ENCODE measurements at regions not wholly inside any gene's neighbourhood (a gene's known extent, or its start where the extent isn't known, plus 50 kb on each side); places are given as distances from the start of the nearest gene placed in this dataset.

DNA sequence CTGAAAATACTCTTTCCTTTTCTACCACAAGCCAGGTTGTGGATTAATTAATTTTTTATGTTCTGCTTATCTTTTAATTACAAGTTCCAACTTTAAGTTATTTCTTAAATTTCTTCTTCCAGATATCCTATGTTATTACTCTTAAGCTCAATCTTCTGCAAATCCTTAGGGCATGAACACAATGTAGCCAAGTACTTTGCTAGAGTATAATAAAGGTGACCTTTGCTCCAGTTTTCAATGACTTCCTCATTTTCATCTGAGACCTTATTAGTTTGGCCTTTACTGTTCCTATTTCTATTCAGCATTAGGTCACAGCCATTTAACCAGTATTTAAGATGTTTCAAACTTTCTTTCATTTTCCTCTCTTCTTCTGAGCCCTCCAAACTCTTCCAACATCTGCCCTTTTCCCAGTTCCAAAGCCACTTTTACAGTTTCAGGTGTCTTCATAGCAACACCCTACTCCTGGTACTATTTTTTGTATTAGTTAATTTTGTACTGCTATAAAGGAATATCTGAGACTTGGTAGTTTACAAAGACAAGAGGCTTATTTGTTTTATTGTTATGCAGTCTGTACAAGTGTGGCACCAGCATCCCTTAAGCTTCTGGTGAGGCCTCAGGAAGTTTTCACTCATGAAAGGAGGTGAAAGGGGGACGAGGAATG is 886.2 kb upstream of the GHITM start:
- DNase-seq: no peak

DNA sequence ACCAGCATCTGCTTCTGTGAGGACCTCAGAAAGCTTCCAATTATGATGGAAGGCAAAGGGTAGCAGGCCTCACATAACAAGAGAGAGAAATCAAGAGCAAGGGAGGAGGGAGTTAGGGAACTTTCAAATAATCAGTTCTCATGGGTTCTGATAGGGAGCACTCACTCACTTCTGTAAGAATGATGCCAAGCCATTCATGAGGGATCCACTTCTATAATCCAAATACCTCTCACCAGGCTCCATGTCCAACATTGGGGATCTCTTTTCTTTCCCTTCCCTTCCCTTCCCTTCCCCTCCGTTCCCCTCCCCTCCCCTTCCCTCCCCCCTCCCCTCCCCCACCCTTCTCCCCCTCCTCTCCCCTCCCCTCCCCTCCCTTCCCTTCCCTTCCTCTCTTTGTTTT is 884.6 kb upstream of the GHITM start:
- DNase-seq: no peak

DNA sequence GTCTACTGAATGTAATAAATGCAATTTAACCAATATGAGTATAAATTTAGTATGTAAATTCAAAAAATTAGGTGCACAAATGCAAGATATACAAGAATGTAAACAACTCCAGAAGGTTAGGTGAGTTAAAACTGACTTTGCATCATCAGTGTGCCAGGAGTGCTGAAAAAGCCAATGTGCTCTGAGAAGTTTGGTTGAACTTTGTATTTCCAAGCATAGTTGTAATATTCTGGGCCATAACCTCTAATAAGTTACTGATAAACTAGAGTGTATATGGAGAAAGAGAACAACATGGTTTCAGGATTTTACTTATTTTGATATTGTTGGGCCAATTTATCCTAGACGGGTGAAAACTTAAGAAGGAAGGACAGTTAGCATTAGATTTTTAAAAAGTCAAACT is 876.9 kb upstream of the GHITM start:
- no peak for DNase-seq

DNA sequence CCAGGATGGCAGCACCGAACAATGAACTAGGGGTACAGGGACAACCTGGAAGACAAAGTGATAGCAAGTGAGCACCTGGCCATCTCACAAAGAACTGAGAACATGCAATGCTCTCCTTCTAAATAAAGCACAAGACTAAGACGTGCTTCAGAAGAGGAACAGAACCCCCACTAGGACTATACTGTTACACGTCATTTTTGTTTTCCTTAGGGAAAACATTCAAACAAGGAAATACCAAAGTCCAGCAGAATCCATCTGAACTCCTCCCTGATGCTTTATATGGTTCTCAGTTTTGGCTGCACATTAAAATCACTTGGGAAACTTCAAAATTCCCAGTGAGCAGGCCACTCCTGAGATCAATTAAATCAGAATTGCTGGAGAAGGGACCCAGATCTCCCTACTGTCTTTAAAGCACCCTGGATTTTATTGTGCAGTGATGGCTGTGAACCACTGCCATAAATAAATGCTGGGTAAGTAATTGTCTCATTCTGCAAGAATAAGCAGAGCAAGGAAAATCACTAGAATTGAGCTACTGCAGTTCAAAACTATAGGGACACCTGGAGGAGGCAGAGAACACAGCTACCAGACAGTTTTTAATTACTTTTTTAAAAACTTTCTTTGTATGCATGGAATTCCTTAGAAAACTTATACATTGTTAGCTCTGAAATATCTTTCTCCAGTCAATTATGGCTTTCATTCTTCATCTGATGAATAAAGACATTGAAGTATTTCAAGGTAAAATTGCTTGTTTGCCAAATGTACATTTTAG is 866.5 kb upstream of the GHITM start:
- no peak for DNase-seq

DNA sequence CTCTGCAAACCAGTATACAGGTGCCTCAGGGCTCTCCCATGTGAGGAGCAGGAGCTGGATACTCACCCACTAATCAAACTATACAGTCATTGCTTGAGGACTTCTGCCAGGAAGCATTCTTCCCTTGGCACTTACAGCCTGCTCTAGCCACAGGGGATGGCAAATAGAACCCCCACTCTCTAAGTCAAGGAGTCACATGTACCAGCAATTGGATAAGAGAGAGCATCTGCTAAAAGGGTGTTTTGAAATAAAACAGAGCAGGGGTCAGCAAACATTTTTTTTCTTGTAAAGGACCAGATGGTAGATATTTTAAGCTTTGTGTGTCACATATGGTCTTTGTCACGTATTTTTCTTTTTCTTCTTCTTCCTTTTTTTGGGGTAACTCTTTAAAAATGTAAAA is 865.2 kb upstream of the GHITM start:
- DNase-seq: no peak

DNA sequence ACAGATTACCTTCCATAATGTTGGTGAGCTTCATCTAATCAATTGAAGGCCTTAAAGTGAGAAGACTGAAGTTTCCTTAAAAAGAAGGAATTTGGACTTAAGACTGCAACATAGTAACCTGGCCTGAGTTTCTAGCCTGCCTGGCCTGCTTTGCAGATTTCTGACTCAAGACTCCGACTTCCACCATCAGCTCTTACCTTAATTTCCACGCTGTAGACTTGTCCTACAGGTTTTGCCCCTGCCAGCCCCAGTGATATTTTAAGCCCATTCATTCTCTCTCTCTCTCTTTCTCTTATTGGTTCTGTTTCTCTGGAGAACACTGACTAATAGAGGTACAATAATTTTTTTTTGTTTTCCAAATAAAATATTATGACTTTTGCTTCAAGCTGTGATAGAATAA is 862.3 kb upstream of the GHITM start:
- DNase-seq: no peak

DNA sequence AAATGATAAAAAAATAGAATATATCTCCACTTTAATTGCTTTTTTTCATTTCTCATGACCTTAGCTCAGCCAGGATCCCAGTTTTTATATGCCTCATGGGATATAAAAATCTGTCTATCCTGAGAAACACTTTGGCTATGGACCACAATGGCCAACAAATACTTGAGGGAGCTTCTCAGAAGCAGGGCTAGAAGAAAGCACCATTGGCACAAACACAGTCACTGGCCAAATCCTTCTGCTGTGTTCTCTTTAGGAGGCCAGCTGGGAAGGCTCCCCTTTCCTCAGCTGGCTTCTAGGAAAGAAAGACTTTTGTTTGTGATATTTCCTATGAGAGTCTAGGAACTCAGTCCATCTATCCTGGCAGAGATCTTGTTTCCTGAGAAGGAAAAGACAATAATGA is 856.2 kb upstream of the GHITM start:
- DNase-seq: no peak

DNA sequence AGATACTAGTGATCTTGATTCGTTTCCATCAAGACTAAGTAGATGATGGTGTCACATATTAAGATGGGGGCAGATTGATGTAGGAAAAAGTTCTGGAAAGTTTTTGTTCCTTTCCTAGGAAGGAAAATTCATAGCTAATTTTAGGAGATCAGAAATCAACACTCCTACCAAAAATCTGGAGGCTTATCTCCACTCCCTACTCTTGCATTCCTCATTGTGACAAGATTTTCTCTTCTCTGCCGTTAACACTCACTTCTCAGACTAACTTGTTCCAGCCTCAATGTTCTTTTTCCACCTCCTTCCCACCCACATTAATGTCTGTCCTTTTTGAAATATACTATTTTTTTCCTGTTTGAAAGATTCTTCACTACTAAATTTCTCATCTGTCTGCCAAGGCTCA is 851.9 kb upstream of the GHITM start:
- no peak for DNase-seq

DNA sequence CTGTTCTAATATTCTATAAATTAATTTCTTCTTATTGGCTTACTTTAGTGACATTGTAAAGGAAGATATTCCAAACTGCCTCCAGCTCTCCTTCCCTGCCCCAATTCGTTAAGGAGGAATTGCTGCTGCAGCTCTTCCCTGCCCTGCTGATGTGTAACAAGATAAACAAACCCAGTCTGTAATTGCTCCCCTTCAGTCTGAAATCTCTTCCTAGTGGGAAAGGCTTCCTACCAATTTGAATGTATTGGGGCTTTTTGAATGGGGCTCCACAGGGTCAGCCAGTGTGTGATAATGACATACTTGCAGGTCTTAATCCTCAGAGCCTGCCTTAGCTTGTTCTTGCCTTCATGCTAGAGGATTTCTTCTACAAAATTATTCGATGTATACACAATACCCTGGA is 849.9 kb upstream of the GHITM start:
- DNase-seq: no peak

DNA sequence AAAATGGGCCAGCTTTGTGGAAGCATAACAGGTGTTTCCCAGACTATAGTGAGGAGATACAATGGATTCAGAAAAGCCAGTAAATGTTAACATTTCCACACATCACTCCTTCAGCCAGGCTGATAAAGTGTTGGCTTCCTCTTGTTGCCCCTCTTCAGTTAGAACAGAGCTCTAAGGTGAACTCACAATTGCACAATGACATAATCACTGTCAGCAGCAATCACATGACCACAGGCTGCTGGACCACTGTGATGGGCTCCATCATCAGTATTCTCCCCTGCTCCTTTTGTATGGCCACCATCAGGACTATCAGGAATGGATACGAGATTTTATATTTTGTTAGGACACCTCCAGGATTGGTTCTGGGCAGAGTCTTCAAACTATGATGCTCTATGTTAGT is 849.4 kb upstream of the GHITM start:
- no peak for DNase-seq

DNA sequence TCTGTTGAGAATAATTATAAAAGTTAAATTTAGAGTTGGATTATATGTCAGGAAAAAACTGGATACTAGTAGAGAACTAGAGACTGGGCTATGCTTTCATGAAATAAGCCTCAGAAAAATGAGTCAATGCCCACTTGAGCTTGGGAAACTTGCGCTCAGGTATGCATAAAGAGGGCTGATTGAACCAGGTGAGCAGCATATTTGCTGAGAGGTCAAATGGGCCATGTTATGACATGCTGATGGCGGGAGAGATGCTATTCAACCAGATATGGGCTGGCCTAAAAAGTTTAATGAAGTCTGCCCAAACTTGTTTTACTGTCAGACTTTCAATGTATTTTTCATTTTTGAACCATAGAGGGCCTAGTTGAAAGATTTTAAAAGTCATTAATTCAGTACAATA is 837.6 kb upstream of the GHITM start:
- DNase-seq: no peak

DNA sequence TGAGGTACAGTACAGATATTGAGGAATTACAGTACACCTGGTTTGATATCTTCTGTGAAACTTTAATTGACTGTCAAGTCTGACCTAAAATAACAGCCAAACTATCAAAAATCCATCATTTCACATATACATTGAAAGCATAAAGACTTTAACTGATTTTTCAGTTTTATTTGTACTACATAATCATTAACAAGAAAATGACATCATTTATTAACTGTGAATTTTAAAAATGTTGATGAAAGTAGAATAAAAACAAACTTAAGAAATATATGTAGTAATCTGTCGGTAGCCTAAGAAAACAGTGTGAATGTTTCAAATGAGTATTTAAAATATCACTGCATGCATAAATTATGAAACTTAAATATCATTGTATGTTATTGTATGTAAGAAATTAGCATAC is 836.7 kb upstream of the GHITM start:
- DNase-seq: no peak

DNA sequence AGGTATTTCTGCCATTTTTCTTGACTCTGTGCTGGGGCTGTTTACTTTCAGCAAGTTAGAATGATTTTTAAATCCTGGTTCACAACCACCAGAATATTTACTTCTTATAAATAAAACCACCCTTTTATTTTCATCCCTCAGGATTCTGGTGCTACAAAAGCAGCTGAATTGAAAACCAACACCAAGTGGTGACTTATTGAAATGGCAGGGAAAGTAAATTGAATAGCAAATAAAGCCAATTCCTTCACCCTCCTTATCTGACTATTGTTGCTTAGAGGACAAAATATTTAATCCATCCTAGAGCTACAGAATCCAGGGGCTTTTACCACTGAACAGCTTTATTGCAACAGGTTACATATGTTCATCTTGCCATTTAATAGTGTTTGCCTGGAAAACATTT is 828.6 kb upstream of the GHITM start:
- DNase-seq: no peak

DNA sequence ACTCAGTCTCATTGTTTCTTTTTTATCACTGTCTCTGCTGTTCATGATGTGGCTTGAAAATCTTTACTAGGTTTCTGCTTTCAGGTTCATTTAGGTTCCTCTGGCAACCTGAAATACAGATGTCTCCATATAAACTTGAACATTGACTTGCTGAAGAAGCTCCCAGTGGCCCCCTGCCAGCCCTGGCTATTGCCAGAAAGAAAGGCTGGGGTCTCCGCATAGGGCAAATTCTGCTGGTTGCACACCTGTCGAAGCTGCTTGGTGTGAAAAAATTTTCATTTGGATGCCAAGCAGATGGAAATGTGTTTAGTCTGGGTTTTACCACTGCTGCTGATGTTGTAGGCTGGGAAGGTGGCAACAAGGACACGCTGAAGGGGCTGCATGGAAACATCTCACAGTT is 826.7 kb upstream of the GHITM start:
- DNase-seq: no peak

DNA sequence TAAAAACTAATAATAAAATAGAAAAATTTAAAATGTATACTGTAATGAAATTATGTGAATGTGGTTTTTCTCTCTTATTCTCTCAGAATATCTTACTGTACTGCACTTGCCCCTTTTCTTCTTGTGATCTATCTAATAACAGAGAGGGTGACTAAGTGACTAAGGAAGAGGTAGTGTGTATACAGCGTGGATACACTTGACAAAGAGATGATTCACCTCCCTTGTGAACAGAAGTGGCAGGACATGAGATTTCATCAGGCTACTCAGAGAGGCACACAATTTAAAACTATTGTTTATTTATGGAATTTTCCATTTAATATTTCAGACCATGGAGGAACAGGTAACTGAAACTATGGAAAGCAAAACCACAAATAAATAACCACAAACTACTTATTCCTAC is 806.6 kb upstream of the GHITM start:
- DNase-seq: no peak

DNA sequence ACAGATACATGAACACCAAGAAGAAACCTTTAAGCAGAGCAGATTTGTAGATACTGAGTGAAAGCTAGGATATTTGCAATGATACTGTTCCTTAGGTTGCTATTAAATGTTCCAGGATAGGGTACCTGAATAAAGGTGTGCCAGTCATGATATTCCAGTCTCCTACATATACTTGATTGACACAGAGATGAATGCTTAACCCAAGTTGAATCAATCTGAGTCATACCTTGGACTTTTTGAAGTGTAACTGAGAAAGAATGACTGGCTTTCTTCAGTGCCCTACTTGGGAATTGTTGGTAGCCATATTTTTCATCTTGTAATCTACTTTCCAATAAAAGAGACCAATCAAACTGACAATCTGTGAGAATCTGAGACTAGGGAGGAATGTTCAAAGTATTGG is 805.7 kb upstream of the GHITM start:
- DNase-seq: no peak

DNA sequence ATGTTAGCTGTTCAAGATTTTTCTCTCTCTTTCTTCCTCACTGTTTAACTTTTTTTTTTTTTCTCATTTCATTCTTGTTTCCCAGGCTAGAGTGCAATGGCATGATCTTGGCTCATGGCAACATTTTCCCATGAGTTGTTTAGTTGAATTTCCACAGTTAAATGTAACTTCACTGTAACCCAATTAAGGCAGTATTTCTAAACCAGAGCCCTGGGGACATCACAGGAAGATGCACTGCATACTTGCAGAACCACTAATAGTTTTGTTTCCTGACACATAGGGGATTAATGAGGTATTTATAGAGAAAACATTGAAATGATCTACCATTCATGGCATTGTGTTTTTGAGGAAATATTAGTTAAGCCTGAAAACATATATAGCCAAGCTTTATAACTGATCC is 795.6 kb upstream of the GHITM start:
- DNase-seq: no peak

DNA sequence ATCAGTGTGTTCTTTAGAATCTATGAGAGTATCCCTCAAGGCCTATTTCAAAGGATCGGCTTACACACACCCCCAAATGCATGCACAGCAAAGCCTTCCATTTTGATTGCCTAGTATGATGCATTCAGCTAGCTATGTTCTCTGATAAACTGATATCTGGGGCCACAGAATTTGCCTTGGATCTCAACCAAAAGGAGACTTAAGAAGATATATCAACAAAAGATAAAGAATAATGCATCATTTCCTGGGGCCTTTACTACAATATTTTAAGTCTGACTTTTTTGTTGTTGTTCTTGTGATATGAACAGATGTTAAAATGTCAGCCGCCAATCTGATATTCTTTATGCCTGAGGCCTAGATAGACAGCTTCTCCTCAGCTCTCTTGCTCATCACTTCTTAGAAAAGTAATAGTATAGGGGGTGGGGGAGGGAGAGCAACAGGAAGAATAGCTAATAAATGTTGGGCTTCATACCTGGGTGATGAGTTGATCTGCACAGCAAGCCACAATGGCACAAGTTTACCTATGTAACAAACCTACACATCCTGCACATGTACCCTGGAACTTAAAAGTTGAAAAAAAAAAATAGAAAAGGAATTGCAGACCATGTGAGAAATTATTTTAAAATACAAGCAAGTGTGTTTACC is 792.9 kb upstream of the GHITM start:
- no peak for DNase-seq

DNA sequence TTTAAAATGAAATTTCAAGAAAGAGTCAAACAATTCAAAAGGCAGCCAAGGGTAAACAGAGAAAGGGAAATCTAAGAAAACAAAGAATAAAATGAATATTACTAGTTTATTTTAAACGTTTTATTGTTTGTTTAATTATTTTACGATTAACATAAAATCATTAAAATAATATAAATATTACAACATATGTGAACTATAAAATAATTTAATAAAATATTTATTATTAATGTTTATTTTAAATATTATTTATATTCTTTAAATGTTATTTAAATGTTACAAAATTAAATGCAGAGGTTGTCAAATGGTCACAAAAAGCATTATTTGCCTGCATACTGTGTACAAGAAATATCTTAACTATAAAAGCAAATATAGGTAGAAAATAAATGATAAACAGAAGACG is 786.7 kb upstream of the GHITM start:
- no peak for DNase-seq

DNA sequence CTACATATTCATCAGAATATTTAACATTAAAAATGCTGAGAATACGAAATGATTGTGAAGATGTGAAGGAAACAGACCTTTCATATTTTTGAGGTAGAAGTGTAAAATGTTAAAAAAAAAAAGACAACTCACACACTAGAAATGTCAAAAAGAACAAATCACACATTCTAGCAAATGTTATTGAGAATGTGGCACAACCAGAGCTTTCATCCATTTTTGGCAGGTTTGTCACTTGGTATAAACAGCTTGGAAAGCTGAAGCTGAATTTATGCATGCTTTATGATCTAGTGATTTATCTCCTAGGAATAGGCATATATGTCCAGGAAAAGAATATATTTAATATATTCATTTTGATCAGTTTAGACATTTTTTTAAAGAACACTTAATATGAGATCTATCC is 784.9 kb upstream of the GHITM start:
- no peak for DNase-seq

DNA sequence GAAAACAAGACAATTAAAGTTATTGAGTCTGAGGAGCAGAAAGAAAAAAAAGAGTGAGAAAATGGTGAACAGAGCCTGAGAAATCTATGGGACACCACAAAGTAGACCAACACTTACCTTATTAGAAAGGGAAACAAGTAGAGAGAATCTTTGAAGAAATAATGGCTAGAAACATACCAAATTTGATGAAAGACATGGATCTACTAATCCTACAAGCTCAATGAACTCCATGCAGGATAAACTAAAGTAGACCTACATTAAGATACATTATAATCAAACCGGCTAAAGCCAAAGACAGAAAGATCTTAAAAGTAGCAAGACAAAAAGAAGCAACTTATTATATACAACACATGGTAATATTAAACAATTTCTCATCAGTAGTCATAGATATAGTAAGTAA is 782.3 kb upstream of the GHITM start:
- DNase-seq: no peak

DNA sequence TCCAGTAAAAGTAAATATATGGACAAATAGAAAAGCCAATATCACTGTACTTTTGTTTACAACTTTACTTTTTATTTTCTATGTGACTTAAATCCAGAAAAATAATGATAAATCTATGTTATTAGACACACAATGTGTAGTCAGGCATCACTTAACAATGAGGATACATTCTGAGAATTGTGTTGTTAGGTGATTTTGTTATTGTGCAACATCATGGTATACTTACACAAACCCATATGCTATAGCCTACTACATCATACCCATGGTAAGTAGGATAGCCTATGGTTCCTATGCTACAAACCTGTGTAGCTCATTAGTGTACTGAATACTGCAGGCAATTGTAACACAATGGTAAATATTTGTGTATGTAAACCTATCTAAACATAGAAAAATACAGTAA is 781.7 kb upstream of the GHITM start:
- no peak for DNase-seq

DNA sequence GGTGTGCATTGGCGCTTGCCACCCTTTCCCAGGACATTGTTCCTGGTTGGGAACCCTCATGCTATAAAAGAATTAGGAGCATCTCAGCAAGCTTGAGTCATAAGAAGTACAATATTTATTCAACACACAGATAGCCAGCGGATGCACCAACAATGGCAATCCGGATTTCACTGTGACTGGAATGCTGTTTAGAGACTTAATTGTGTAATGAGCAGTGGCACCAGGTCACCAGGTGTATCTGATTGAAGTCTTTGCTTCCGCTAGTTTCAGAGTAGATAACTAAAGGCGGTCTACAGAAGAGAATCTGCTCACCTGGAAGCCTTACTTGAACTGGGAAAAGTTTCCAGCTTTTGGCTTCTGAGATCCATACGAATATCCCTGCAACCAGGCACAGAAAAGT is 772.3 kb upstream of the GHITM start:
- no peak for DNase-seq

DNA sequence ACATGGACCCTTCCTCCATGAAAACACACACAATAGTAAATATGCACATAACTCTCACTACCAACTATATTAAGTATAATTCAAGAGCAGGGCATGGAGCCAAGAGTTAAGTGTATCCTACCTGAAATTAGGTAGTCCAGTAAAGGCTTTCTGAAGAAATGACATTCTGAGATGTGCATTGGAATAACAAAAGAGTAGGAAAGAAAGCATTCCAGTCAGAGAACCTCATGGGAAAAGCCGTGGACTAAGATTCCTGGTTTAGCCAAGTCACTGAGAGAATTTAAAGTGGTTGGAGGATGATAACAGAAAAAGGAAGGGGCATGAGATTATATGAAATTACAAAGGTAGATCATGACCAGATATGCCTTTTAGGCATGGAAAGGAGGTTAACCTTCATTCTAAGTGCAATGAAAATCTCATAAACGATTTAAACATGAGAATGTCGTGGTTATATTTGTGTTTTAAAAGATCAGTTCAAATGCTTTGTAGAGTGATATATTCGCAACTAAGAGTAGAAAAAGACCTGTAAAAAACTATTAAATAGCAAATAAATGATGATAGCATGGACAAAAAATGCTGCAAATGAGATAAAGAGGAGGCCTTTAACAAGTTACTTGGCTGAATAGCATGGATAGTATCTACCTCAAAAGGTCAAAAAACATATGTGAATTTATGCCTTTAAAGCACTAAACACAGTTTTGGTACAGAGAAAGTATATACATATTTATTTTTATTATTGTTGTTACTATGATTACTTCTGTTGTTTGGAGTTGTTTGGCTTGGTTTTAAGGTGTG is 767.4 kb upstream of the GHITM start:
- no peak for DNase-seq
